GM20000 (cell line): ENCODE measurements at regions not wholly inside any gene's neighbourhood (a gene's known extent, or its start where the extent isn't known, plus 50 kb on each side); places are given as distances from the start of the nearest gene placed in this dataset.

ENCODE experiments used
- DNase-seq: peaks from one replicate; pipeline ENCODE4 v3.0.0; 2012; ENCODE audit warnings: low spot score
- CTCF ChIP-seq: IDR thresholded peaks from 2 replicates; pipeline ENCODE4 v1.5.1; 2012; ENCODE audit warnings: mild to moderate bottlenecking, control low read depth; ENCODE audit errors: extremely low read depth, missing control alignments

GRCh38 chr17:79150799-79151198 lies 76.2 kb downstream of the ENGASE start:
- no peak for DNase-seq
- no peak for TF ChIP-seq CTCF

- TF ChIP-seq CTCF, result no peak
Observed at GRCh38 chr17:79150035-79150733, 75.6 kb downstream of the ENGASE start.

GRCh38 chr17:79148584-79148983 lies 74.0 kb downstream of the ENGASE start:
- DNase-seq, result no peak
- no peak for TF ChIP-seq CTCF

More at GRCh38 chr17:79150035-79150733, 75.6 kb downstream of the ENGASE start:
- no peak for DNase-seq

- no peak for DNase-seq
- no peak for TF ChIP-seq CTCF
Observed at GRCh38 chr17:79147746-79148506, 73.3 kb downstream of the ENGASE start.

GRCh38 chr17:79146562-79146961 lies 71.9 kb downstream of the ENGASE start:
- no peak for DNase-seq
- no peak for TF ChIP-seq CTCF

- TF ChIP-seq CTCF, result no peak
- DNase-seq, result no peak
Observed at GRCh38 chr17:79145548-79145947, 70.9 kb downstream of the ENGASE start.

- DNase-seq, result no peak
- no peak for TF ChIP-seq CTCF
Observed at GRCh38 chr17:79144133-79144532, 69.5 kb downstream of the ENGASE start.
